ENCODE measurements at regions not wholly inside any gene's neighbourhood (a gene's known extent, or its start where the extent isn't known, plus 50 kb on each side); places are given as distances from the start of the nearest gene placed in this dataset.
"Not testable (repeated sequence)": the region's sequence is repeated elsewhere in the genome, so short reads cannot be mapped to it uniquely, and the experiment has no call there.

DNA sequence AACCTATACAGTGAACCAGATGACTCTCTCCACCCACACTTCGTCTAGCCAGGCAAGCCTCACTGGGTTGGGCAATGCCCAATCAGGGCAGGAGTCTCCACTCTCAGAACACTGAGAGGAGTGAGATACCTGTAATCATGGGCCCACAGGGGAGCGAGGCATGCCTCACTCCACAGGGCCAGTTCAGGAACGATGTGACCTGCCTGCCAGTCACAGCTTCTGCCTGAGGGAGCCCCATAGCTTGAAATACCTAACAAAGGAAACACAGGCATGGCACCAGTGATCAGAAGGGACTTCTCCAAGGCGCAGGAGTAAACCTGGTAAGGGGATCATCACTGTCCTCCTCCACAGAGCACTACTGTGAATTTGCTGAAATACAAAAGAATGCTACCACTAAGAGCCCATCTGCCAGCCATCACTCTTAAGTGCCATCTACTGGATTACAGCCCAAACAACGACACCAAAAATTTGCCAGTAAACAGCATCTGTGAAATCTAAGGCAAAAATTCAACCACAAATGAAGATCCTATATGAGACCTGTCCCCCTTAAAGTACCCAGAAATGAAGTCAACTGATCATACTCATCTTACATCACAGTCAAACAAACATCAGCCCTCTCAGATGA, 689.9 kb upstream of the SEMA6D start:
- peak; percentile 28 for DNase-seq

DNA sequence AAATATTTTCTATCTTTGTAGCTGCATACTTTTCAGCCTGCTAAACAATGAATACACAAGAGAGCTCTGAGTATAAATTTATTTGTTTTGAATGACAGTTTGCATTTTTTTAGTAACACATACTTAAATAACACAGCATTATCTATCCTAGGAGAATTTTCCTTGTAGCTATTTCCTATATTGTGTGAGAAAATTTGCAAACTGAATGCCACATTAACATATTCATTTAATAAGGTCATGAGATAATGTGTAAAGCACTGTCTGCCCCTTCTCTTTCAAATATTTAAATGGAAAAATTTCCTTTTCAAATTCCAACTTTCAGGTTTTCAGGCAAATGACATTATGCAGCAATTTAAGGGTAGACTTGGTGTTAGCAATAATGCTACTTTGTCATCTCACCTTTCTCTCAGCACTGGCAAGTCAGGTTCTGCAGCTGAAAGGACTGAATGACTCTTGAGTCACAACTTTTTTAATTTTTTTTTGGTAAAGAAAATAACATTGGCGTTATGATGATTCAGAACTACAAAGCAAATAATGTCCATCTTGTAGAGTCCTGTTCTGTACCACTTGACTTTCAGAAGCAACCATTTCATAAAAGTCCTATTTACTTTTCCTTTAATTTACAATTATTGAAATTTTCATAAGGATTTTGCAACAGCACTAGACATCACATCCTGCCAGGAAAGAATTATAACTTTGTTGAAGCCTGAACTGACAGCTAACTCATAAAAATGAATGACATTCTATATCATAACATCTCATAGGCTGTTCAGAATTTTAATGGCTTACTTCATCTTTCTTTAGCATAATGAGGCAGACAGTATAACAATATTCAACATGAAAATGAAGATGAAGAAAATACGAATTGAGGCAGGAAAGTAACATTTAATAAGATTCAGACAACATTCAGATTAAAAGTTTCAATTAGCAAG, 681.6 kb upstream of the SEMA6D start:
- DNase-seq, result no peak

DNA sequence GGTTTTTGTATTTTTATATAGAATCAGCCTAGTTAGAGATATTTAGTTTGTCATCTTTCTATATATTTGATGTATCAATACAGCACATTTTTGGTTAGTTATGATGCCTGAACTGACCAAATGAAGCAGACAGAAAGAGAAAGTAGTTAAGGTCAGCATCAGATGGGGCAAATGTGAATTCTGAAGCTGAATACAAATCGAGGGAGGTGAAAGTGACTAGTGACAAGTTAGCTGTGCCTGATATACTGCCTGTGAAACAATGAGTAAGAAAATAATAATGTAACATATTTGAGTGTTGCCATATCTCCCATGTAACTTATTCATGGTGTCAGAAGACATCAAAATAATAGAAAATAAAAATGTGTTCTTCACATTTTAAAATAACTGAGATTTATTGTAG, 680.3 kb upstream of the SEMA6D start:
- no peak for DNase-seq

DNA sequence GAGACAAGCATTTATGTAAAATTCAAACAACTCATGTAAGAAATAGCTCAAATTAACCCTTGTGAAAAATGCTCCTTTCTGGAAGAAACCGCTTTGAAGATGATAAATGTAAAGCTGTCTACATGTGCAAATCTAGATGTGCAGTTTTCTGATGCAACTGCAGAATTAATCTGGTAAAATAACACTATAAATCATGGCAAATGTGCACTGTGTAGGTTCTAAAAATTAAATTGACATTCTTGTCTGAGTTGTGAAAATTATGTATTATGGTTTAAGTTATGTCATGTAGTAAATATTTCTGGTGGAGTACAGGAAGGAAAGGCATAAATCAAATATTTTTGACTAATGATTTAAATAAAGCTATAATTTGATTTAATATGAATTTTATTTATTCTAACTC, 678.1 kb upstream of the SEMA6D start:
- DNase-seq, result no peak

DNA sequence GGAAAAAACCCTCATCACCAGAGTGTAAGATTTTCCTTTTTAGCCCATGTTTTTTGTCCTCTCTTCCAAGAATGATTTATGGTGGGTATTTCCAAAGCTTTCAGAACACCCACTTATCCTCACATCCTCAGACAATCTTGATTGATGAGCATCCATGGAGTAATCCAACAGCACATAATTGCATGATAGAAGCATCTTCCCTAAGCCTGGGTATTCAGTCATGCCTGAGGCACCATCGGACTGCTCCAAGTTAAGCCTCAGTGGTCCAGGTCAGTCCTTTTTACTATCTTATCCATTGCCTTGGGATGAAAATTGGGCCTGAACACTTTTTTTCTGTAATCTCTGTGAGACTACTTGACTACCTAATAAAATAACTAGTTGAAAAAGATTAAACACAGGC, 676.0 kb upstream of the SEMA6D start:
- no peak for DNase-seq

DNA sequence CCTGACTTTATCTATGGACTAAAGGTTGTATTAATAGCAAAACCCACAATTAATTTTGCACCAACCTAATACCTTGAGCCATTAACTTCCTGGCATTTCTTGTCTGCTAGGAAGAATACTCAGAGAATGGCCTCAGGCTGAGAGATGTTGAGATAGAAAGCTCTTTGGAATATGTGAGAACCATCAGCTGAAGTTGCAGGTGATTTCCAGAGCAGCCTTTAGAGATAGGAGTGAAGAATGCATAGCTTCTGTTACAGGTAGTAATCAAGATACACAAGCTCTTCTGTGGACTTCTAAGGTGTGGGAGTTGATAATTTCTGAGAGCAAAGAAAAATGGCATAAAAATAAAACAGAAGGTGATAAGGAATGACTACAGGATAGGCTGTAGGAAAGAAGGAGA, 669.3 kb upstream of the SEMA6D start:
- not testable (repeated sequence) for DNase-seq

DNA sequence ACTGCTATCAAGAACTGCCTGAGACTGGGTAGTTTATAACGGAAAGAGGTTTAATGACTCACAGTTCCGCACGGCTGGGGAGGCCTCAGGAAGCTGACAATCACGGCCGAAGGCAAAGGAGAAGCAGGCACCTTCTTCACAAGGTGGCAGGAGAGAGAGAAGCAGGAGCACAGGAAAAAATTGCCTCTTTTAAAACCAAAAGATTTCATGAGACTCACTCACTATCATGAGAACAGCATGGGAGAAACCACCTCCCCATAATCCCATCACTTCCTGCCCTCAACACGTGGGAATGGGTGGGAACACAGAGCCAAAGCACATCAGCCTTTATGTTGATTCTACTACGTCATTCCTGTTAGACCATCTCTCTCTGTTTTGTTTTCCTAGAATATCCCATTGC, 650.9 kb upstream of the SEMA6D start:
- DNase-seq, result no peak

DNA sequence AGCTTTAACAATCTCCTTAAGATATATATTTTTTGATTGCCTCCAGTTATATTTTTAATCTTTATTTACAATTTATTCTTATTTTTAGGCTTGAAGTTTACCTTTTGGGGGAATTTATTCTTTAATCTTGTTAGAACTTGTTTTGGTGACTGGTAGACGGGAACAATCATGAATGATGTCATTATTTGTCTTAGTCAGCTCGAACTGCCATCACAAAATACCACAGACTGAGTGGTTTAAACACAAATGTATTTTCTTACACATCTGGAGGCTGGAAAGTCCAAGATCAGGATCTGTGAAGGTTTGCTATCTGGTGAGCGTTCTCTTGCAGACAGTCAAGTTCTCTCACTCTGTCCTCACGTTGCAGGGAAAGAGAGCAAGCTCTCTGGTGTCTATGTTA, 639.5 kb upstream of the SEMA6D start:
- DNase-seq, result not testable (repeated sequence)

DNA sequence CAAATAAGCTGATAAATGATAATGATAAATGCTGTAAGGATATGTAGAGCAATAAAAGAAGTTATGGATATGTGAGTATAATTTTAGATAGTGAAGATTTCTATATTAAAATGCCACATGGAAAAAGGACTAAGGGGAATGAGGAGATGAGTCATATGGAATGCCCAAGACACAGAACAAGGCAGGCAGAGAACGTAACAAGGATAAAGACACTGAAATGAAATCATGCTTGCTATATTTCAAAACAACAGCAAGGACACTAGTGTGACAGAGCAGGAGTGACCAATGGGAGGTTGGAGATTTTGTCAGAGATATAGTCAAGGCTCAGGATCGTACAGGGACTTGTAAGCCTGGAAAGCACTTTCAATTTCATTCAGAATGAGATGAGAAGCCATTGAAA, 621.5 kb upstream of the SEMA6D start:
- no peak for DNase-seq

DNA sequence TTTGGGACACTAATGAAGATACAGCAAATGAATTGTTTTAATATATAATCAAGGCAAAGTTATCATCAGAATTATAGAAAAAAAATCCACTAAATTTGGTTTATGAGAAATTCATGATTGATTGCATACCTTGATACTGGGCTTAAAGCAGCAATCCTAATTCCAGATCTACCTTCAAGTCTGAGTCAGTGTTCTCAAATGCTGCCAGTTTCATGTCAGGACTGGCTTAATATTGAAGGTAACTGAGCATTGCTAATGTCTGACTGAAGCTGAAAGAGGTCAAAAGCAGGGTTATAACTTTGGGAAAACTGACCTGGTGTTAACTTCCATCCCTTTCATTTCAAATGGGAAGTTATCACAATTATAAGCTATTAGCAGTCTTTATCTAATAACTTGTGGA, 618.8 kb upstream of the SEMA6D start:
- not testable (repeated sequence) for DNase-seq

DNA sequence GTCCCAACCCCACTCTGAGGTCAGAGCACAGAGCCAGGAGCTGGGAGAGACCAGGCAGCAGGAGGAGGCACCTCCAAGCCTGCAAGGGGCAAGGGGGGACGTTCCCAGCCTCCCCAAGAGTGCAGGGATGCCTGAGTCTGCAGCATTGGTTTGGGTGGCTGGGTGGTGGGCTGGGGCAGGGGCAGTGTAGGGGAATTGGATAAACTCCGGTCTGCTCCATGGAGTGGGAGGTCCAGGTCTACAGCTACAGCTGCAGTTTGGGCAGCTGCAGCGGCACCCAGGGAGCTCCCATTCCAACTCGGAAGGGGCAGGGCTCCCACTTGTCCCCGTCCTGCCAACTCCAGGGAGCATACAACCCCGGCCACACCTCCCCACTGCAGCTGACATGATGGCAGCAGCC, 617.5 kb upstream of the SEMA6D start:
- DNase-seq, result not testable (repeated sequence)

DNA sequence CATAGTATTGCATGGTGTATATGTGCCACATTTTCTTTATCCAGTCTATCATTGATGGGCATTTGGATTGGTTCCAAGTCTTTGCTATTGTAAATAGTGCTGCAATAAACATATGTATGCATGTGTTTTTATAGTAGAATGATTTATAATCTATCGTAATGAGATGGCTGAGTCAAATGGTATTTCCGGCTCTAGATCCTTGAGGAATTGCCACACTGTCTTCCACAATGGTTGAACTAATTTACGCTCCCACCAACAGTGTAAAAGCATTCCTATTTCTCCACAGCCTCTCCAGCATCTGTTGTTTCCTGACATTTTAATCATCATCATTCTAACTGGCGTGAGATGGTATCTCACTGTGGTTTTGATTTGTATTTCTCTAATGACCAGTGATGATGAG, 608.5 kb upstream of the SEMA6D start:
- not testable (repeated sequence) for DNase-seq

DNA sequence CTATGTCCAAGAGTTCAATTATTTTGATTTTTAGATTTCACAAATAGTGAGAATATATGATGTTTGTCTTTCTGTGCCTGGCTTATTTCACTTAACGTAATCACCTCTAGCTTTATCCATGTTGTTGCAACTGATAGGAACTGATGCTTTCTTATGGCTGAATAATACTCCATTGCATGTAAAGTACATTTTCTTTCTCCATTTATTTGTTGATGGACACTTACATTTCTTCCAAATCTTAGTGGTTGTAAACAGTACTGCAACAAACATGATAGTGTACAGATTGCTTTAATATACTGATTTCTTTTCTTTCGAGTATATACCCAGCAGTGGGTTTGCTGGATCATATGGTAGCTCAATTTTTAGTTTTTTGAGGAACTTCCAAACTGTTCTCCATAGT, 600.6 kb upstream of the SEMA6D start:
- no peak for DNase-seq

DNA sequence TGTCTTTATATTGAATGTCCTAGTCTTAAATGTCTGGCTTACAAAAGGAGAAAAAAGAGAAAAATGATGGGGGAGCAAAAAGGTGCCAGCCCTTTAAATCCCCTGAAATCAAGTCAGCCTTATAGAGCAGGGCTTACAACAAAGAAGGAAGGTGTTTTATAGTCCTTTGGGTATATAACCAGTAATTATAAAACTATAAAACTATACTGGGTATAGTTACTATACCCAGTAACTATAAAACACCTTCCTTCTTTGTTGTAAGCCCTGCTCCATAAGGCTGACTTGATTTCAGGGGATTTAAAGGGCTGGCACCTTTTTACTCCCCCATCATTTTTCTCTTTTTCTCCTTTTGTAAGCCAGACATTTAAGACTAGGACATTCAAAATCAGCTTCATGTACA, 598.0 kb upstream of the SEMA6D start:
- no peak for DNase-seq

DNA sequence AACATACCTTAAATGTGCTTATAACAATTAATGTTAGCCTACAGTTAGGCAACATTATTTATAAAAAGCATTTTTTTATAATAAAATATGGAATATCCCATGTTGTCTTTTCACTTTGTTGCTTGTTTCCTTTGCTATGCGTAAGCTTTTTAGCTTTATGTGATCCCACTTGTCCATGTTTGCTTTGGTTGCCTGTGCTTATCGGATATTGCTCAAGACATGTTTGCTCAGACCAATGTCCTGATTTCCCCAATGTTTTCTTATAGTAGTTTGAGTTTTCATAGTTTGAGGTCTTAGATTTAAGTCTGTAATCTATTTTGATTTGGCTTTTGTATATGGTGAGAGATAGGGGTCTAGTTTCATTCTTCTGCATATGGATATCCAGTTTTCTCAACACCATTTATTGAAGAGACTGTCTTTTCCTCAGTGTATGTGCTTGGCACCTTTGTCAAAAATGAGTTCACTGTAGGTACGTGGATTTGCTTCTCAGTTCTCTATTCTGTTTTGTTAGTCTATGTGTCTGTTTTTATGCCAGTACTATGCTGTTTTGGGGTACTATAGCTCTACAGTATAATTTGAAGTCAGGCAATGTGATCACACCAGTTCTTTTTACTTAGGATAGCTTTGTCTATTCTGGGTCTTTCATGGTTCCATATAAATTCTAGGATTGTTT, 592.7 kb upstream of the SEMA6D start:
- DNase-seq, result no peak

DNA sequence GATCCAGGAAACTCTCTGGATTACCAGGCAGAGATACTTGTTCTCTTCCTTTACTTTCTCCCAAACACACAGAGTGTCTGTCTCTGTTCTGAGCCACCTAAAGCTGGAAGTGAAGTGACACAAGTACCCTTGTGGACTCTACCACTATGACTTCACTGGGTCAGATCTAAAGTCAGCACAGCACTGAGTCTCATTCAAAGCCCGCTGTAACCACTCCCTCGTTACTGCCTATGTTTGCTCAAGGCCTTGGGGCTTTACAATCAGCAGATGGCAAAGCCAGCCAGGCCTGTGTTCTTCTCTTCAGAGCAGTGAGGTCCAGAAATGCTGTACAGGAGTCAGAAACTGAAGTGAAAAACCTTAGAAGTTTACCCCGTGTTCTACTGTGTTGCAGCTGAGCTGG, 588.3 kb upstream of the SEMA6D start:
- DNase-seq, result no peak

DNA sequence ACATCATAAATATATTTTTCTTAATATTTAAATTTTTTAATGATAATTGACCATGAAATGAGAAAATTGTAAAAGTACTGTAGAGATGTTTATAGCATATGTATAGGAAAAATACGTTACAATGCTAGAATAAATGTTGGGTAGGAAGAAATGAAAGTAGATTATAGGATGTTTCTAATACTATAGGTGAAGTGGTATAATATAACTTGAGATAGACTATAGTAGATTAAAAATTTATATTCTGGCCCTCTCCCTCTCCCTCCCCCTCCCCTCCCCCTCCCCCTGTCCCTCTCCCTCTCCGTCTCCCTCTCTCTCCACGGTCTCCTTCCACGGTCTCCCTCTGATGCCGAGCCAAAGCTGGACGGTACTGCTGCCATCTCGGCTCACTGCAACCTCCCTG, 585.9 kb upstream of the SEMA6D start:
- DNase-seq, result not testable (repeated sequence)

DNA sequence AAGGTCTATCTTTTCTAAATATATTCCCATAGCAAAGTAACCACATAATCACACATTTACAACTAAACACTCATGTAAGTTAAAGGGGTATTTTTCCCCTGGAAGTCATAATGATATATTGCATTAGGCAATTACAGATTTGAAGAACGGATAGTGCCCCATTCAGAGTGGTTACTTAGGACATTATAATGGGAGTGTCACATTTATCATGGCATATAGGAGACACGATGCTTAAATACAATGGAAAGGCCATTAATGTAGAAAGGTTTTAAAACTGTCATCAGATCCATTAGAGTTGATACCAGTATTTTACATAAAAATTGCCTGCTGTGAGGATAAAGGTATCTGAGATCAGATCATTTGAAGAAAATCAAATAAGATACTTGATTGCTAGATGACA, 582.0 kb upstream of the SEMA6D start:
- DNase-seq, result no peak

DNA sequence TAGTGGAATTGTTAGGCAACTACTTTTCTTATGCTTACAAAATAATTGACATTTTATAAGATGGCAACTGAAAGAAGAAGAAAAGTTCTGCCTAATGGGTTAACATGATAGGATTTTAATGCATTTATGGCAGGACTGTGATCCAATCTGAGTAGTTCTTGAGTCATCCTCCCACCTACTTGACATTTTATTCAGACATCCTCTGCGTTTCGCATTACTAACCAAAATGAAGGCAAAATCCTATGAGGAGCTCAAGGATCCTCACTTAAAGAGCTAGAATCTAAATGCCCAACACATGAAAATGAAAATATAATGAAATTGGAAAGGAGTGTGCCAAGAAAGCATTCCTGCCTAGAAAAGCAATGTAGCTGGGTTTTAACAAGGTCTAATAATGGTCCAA, 581.1 kb upstream of the SEMA6D start:
- no peak for DNase-seq

DNA sequence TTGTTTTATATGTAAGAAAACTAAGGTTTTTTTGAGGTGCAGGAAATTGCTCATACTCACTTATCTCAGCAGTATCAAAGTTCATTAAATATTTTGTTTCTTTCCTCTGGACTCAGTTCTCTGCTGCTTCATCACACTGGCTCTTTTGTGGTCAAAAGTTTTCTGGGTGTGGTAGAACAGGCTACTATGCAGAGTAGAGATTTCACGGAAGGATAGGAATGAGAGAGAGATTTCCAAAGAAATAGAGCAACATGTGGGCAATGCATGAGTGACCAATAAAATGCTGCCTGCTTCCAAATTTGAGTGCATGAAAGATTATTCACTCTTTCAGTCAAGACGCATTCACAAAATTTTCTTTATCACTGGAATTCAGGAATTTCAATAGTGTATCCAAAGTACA, 577.3 kb upstream of the SEMA6D start:
- no peak for DNase-seq

DNA sequence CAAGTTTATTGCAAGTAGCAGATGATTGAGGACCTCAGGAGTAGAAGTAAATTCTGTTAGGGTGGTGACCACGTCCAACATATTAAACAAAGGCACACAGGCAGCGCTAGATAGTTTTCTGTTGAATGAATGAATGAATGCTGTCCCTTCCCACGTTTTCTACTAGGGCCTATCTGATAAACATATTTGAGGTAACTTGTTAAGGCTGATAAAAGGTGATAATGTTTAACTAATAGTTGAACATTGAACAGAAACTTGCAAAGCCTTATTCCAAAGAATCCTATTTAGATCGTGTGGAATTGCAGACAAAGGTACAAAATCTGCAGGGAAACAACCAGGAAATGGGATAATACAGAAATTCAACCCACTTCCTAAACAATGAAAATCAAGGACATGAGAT, 559.5 kb upstream of the SEMA6D start:
- DNase-seq, result no peak

DNA sequence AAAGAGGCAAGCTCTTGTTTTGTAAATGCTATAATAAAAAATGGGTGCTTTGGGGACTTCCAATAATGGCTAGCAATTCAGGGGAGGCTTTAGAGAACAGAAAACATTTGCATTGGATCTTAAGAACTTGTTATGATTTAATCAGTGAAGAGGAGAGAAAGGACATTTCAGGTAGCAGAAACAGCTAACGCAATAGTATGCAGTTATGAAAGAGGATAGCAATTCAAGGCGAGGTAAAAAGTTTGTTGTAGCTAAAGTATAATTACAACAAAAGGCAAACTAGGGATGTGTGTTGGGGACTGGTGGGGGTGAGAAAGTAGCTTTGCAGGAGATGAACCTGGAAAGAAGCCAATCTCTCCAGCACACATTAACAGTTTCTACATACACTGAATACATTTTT, 558.7 kb upstream of the SEMA6D start:
- no peak for DNase-seq

DNA sequence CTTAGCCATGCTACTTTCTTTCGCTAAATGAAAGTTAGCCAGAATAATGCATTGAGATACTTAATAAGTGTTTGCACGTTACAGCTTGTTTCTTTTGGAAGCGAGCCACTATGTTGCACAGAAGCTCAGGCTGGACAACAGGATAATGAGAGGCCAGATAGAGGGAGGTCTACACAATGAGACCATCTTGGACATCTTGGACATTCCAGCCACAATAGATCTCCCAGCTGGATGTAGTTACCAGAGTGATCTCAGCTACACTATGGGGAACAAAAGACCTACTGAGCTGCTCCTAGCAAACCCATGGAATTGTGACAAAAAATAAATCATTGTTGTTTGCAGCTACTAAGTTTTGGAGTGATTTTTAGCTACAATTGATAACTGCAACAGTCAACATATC, 540.1 kb upstream of the SEMA6D start:
- no peak for DNase-seq

DNA sequence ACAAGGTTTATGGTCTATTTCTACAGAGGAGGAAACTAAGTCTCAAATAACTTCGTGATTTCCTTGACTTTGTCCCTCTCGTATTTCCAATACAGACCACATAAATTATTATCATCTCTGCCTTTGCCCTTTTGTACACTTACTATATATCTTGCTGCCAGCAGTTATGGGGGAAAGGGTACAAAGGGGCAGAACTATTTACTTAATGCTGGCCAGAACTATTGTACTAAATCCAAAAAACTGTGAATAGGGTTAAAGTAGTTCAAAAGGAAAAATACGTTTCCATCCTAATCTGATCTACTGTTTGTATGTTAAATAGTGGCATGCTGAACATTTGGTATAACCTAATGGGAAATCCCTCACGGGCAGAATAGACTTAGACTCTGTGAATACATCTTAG, 537.3 kb upstream of the SEMA6D start:
- no peak for DNase-seq
